GM21825 (cell line): ENCODE measurements at regions not wholly inside any gene's neighbourhood (a gene's known extent, or its start where the extent isn't known, plus 50 kb on each side); places are given as distances from the start of the nearest gene placed in this dataset.

Source experiments
- ATAC-seq: cut with Tn5 transposase; IDR thresholded peaks from one replicate; pipeline ENCODE4 v1.9.1; 2021; ENCODE audit warnings: mild to moderate bottlenecking, moderate library complexity; ENCODE audit not compliant: unreplicated experiment

DNA sequence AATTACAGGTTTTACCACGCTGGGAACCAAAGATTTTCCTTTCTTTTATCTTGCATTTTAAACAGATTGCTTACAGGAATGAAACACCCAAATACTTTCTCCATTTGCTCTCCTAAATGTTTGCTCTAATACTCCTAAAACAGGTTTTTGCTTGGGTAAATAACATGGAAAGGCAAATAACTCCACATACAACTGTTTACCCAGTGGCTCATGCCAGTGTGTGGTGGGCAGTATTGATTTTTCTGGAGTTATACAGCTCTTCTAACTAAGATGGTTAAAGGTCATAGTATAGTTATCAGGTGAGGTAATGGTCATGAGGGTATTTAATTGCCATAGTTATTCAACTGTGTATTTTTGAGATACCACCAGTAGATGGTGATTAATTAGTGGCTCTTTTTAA lies 61.2 kb upstream of the RAB27B start:
- ATAC-seq: no peak

DNA sequence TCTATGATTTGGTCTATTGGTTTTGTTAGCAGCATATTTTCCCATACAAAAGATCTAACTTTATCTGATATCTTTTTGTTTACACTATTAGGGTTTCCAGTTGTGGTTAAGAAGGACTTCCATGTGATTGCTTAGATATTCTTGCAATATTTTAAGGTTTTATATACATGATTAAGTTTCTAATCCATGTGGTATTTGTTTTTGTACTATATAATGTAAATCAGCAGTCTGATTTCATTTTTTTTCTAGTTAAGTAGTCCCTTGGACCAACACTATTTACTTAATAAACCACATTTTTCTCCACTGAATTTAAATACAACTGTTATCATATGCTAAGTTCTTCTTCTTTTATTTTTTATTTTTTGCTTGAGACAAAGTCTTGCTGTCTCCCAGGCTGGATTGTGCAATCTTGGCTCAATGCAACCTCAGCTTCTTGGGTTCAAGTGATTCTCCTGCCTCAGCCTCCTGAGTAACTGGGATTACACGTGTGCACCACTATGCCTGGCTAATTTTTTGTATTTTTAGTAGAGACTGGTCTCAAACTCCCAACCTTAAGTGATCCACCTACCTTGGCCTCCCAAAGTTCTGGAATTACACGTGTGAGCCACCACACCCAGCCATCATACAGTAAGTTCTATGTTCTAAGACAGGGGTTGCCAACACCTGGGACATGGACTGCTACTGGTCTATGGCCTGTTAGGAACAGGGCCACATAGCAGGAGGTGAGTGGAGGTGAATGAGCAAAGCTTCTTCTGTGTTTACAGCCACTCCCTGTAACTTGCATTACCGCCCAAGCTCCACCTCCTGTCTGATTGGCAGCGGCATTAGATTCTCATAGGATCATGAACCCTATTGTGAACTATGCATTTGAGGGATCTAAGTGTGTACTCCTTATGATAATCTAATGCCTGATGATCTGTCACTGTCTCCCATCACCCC lies 58.5 kb upstream of the RAB27B start:
- no peak for ATAC-seq

DNA sequence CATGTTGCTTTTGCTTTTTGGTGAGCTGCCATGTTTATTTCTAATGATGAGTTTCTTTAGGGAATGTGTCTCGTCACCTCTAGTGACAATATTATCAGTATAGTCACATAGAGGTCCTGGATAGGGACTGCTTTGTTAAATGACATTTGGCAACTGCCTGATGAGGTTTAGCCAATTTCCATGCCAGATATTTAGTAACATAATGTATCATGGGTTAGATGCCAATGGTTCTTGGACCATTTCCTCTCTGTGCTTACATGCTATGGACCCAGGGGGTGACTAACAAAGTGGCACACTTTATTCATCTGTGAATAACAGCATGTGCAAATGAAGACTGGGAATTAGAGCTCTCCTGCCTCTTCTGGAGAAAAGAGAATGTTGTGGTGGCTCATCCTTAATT lies 56.2 kb upstream of the RAB27B start:
- ATAC-seq: no peak

DNA sequence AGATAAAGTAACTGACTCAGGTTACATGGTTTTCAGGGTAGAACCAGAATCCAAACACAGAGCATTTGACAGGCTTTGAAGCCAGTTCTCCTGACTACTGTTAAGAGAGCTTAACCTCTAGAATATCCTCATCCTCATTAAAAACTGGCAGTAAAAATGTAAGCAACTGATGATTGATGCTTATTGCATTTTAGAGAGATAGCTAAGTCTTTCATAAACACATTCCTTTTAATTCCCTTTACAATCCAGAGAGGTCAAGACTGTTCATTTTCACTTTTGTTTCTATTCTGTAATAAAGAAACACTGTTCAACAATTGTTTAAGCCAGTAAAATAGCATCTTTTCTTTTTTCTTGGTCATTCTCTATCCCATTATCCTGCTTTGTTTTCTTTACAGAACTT lies 53.9 kb upstream of the RAB27B start:
- ATAC-seq: no peak

DNA sequence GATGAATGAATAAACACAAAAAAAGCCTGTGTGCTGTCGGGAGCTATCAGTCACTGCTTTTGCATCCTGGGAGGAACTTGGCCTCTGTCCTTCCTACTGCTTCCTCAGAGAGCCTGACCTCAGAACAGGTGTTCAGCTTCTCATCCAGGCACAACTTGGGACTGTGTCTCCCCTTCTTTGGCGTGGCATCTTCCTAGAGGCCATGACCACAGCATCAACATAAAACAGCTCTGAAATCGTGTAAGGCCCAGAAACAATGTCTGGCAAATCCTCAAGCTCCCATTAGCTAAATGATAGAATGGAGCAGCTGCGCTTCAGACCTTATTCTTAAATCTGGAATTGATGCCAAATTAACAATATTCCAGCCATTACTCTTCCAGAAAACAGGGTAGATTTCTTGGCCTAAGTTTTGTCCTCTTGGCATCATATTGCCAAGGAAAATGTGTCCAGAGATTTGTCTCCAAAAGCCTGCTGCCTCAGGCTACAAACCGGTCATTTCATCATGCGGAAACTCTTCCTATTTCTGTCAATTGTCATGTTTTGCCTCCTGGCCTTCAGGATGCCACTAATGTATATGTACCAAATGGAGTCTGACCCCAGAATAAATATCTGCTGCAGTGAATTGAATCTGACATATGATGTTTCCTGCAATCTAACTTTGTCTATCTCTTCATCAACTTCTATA lies 53.2 kb upstream of the RAB27B start:
- no peak for ATAC-seq

GRCh38 chr18:54775686-54776085 lies 52.6 kb upstream of the RAB27B start:
- ATAC-seq: no peak

- peak; percentile 74 for ATAC-seq
These were observed 51.8 kb upstream of the RAB27B start for GRCh38 chr18:54776282-54776977.

DNA sequence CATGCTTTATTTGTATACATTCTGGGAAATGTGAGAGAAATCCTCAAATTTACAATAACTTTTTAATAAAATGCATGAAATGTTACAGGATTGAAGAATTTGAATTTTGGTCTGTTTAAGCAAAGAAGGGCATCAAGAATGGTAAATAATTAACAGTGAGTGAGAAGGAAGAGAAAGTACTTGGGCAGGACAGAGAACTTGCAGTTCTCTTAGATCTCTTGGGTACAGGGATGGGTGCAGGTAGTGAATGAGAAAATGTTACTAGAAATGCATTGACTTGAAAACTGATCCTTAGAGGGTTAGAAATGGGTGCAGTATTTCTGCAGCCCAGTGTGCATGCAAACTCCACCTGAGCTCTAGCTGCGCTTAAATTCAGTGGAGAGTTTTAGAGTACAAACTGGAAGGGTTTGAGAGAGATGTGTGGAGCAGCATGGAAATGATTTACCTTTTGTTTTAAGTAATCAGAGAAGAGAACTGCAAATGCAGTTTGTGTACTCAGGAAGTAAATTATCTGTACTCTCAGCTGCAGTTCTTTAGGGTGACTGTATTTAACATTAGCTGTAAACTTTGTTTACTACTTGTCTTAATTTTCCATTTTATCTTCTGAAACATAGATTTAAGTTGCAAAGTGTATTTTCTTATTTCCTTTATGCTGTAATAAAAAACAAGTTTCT lies 51.0 kb upstream of the RAB27B start:
- ATAC-seq: peak; percentile 47

- no peak for ATAC-seq
These were observed 50.3 kb upstream of the RAB27B start for GRCh38 chr18:54777989-54778388.
